GM23248 (cell line): ENCODE measurements at regions not wholly inside any gene's neighbourhood (a gene's known extent, or its start where the extent isn't known, plus 50 kb on each side); places are given as distances from the start of the nearest gene placed in this dataset.

Source experiments
- EZH2 ChIP-seq: fragments of 200-600 bp; sonication (generic); IDR thresholded peaks from 2 replicates; pipeline ENCODE4 v1.6.1; 2018; ENCODE audit warnings: antibody characterized with exemption, mild to moderate bottlenecking; ENCODE audit not compliant: insufficient read depth, poor library complexity, severe bottlenecking
- EZH2phosphoT487 ChIP-seq: fragments of 200-600 bp; sonication (generic); IDR thresholded peaks from 2 replicates; pipeline ENCODE4 v1.6.1; 2018; ENCODE audit warnings: antibody characterized with exemption, moderate library complexity, mild to moderate bottlenecking, low read depth; ENCODE audit not compliant: insufficient read depth

- TF ChIP-seq EZH2 (no peak), EZH2phosphoT487 (no peak)
These were observed 201.1 kb upstream of the ARGLU1 start for GRCh38 chr13:106768991-106769390.
